ENCODE measurements at regions not wholly inside any gene's neighbourhood (a gene's known extent, or its start where the extent isn't known, plus 50 kb on each side); places are given as distances from the start of the nearest gene placed in this dataset.

GRCh38 chr1:56330391-56331026 is 248.9 kb downstream of the PLPP3 start:
- H2AFZ ChIP-seq (ENCODE audit: insufficient read depth, low read length, poor library complexity), result no peak overlapping the region
- H3K4me2 ChIP-seq (ENCODE audit: low read length), result no peak overlapping the region
- H2BK5ac ChIP-seq (ENCODE audit: low read depth, low read length, poor library complexity), result no peak overlapping the region
- H2BK120ac ChIP-seq (ENCODE audit: insufficient read depth, low read length, poor library complexity), result no peak overlapping the region
- DNase-seq, result peak in 1 of 2 donors; percentile 16
- H3K4me3 ChIP-seq (ENCODE audit: low read depth, low read length), result no peak overlapping the region
- H2BK12ac ChIP-seq (ENCODE audit: low read length), result no peak overlapping the region
- no peak overlapping the region for H4K12ac ChIP-seq (ENCODE audit: low read depth, low read length)
- peaks cover 0 to 2% of the 10 kb centered on the region in 2 experiments for H3K36me3 ChIP-seq (ENCODE audit: control insufficient read depth in 1 of 2, insufficient read depth in 2 of 2, low read length in 2 of 2)
- peaks cover 2% of the 10 kb centered on the region for H3K9me3 ChIP-seq (ENCODE audit: insufficient read depth, low read depth, low read length)
- no peak overlapping the region for H4K91ac ChIP-seq (ENCODE audit: low read depth, low read length)
- peaks cover 9 to 18% of the 10 kb centered on the region in 2 experiments for H3K4me1 ChIP-seq (ENCODE audit: control insufficient read depth in 1 of 2, insufficient read depth in 2 of 2, low read length in 2 of 2)
- no CpG with 5 or more reads among the region's 1 CpG for WGBS (ENCODE audit: extremely low coverage, insufficient coverage, insufficient read length)
- no peak overlapping the region for H3K18ac ChIP-seq (ENCODE audit: low read length)
- H3K27ac ChIP-seq (ENCODE audit: low read depth, low read length), result peak overlapping the region; percentile 95
- H3K23ac ChIP-seq (ENCODE audit: low read length), result no peak overlapping the region
- no peak overlapping the region for H3K4ac ChIP-seq (ENCODE audit: low read depth, low read length)
- no peak overlapping the region for H3K14ac ChIP-seq (ENCODE audit: low read length)
- H2AK5ac ChIP-seq (ENCODE audit: low read length), result no peak overlapping the region
- H4K8ac ChIP-seq (ENCODE audit: low read depth, low read length), result no peak overlapping the region
- peaks cover 1% of the 10 kb centered on the region for H3K79me2 ChIP-seq (ENCODE audit: control insufficient read depth, insufficient read depth, low read length, poor library complexity)
- no peak overlapping the region for H3K9ac ChIP-seq (ENCODE audit: low read length)
- H3K27me3 ChIP-seq (ENCODE audit: insufficient read depth, low read length), result no peaks in the 10 kb centered on the region
- peaks cover 25% of the 10 kb centered on the region for H3K79me1 ChIP-seq (ENCODE audit: low read length)

DNA sequence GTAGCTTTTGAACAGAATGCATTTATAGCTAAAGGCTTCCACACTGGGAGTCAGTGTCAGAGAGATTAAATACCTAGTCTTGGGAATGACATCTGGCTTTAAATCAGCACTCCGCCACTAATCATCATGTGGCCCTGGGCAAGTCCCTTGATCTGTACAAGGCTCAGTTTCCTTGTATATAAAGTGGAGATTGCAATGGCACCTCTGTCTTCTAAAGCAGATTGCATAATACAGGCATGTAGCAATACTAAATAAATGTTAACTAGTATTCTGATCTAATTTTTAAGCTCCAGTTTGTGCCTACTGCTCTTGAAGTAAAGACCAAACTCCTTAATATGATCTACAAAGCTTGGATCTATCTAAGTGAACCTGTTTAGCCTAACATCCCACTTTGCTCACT is 249.4 kb downstream of the PLPP3 start:
- Histone ChIP-seq H3K9me3 (ENCODE audit: insufficient read depth, low read depth, low read length) (peaks cover 2% of the 10 kb centered on the region), H2BK5ac (ENCODE audit: low read depth, low read length, poor library complexity) (no peak overlapping the region), H3K9ac (ENCODE audit: low read length) (no peak overlapping the region), H3K14ac (ENCODE audit: low read length) (no peak overlapping the region), H4K91ac (ENCODE audit: low read depth, low read length) (no peak overlapping the region), H3K79me2 (ENCODE audit: control insufficient read depth, insufficient read depth, low read length, poor library complexity) (peaks cover 1% of the 10 kb centered on the region), H2AFZ (ENCODE audit: insufficient read depth, low read length, poor library complexity) (no peak overlapping the region), H3K18ac (ENCODE audit: low read length) (no peak overlapping the region), H3K79me1 (ENCODE audit: low read length) (peaks cover 29% of the 10 kb centered on the region), H2BK12ac (ENCODE audit: low read length) (peak overlapping the region; percentile 94), H3K23ac (ENCODE audit: low read length) (no peak overlapping the region), H4K12ac (ENCODE audit: low read depth, low read length) (no peak overlapping the region), H3K4me2 (ENCODE audit: low read length) (no peak overlapping the region), H3K4ac (ENCODE audit: low read depth, low read length) (no peak overlapping the region), H3K4me3 (ENCODE audit: low read depth, low read length) (no peak overlapping the region), H4K8ac (ENCODE audit: low read depth, low read length) (no peak overlapping the region), H3K36me3 (ENCODE audit: control insufficient read depth in 1 of 2, insufficient read depth in 2 of 2, low read length in 2 of 2) (peaks cover 0 to 2% of the 10 kb centered on the region in 2 experiments), H3K27ac (ENCODE audit: low read depth, low read length) (peak overlapping the region; percentile 31), H2AK5ac (ENCODE audit: low read length) (no peak overlapping the region), H3K27me3 (ENCODE audit: insufficient read depth, low read length) (no peaks in the 10 kb centered on the region), H3K4me1 (ENCODE audit: control insufficient read depth in 1 of 2, insufficient read depth in 2 of 2, low read length in 2 of 2) (peaks cover 9 to 18% of the 10 kb centered on the region in 2 experiments), H2BK120ac (ENCODE audit: insufficient read depth, low read length, poor library complexity) (no peak overlapping the region)
- WGBS (ENCODE audit: extremely low coverage, insufficient coverage, insufficient read length), result no CpG with 5 or more reads among the region's 1 CpG
- DNase-seq, result peak in 1 of 2 donors; percentile 11

DNA sequence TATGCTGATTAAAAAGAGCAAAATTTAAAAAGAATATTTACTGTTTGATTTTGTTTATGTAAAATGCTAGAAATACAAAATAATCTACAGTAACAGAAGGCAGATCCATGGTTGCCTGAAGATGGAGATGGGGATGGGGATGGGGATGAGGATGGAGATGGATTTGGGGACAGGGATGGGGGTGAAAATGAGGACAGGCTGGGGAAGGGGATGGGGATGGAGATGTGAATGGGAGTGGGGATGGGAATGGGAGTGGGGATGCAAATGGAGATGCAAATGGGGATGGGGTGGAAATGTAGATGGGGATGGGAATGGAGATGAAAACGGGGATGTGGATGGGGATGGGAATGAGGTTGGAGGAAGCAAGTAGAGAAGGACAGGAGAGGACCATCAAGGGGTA is 252.2 kb downstream of the PLPP3 start:
- H2AK5ac ChIP-seq (ENCODE audit: low read length), result no peak overlapping the region
- H4K12ac ChIP-seq (ENCODE audit: low read depth, low read length), result no peak overlapping the region
- no peaks in the 10 kb centered on the region for H3K27me3 ChIP-seq (ENCODE audit: insufficient read depth, low read length)
- H3K4ac ChIP-seq (ENCODE audit: low read depth, low read length), result no peak overlapping the region
- 100% methylated on average over 1 of the region's 1 CpG for WGBS (ENCODE audit: extremely low coverage, insufficient coverage, insufficient read length)
- H3K4me1 ChIP-seq (ENCODE audit: control insufficient read depth in 1 of 2, insufficient read depth in 2 of 2, low read length in 2 of 2), result peaks cover 4 to 9% of the 10 kb centered on the region in 2 experiments
- peaks cover 1% of the 10 kb centered on the region for H3K79me2 ChIP-seq (ENCODE audit: control insufficient read depth, insufficient read depth, low read length, poor library complexity)
- H2BK12ac ChIP-seq (ENCODE audit: low read length), result no peak overlapping the region
- H3K4me3 ChIP-seq (ENCODE audit: low read depth, low read length), result no peak overlapping the region
- no peak overlapping the region for H3K18ac ChIP-seq (ENCODE audit: low read length)
- no peak overlapping the region for H2BK120ac ChIP-seq (ENCODE audit: insufficient read depth, low read length, poor library complexity)
- H2BK5ac ChIP-seq (ENCODE audit: low read depth, low read length, poor library complexity), result no peak overlapping the region
- no peak overlapping the region for H3K9ac ChIP-seq (ENCODE audit: low read length)
- peaks cover 18% of the 10 kb centered on the region for H3K79me1 ChIP-seq (ENCODE audit: low read length)
- H3K9me3 ChIP-seq (ENCODE audit: insufficient read depth, low read depth, low read length), result peaks cover 2% of the 10 kb centered on the region
- H3K27ac ChIP-seq (ENCODE audit: low read depth, low read length), result no peak overlapping the region
- H4K8ac ChIP-seq (ENCODE audit: low read depth, low read length), result no peak overlapping the region
- H3K4me2 ChIP-seq (ENCODE audit: low read length), result no peak overlapping the region
- H3K23ac ChIP-seq (ENCODE audit: low read length), result no peak overlapping the region
- DNase-seq, result no peak
- H2AFZ ChIP-seq (ENCODE audit: insufficient read depth, low read length, poor library complexity), result no peak overlapping the region
- no peak overlapping the region for H3K14ac ChIP-seq (ENCODE audit: low read length)
- H3K36me3 ChIP-seq (ENCODE audit: control insufficient read depth in 1 of 2, insufficient read depth in 2 of 2, low read length in 2 of 2), result peaks cover 0 to 2% of the 10 kb centered on the region in 2 experiments
- H4K91ac ChIP-seq (ENCODE audit: low read depth, low read length), result no peak overlapping the region

- Histone ChIP-seq H4K8ac (ENCODE audit: low read depth, low read length) (no peak overlapping the region), H2AK5ac (ENCODE audit: low read length) (no peak overlapping the region), H3K79me1 (ENCODE audit: low read length) (peaks cover 13% of the 10 kb centered on the region), H3K4me3 (ENCODE audit: low read depth, low read length) (no peak overlapping the region), H2BK12ac (ENCODE audit: low read length) (no peak overlapping the region), H3K9ac (ENCODE audit: low read length) (no peak overlapping the region), H3K4me2 (ENCODE audit: low read length) (no peak overlapping the region), H2AFZ (ENCODE audit: insufficient read depth, low read length, poor library complexity) (no peak overlapping the region), H3K14ac (ENCODE audit: low read length) (no peak overlapping the region), H3K9me3 (ENCODE audit: insufficient read depth, low read depth, low read length) (peaks cover 2% of the 10 kb centered on the region), H3K79me2 (ENCODE audit: control insufficient read depth, insufficient read depth, low read length, poor library complexity) (no peaks in the 10 kb centered on the region), H3K23ac (ENCODE audit: low read length) (no peak overlapping the region), H3K27me3 (ENCODE audit: insufficient read depth, low read length) (no peaks in the 10 kb centered on the region), H3K27ac (ENCODE audit: low read depth, low read length) (no peak overlapping the region), H3K4me1 (ENCODE audit: control insufficient read depth in 1 of 2, insufficient read depth in 2 of 2, low read length in 2 of 2) (peaks cover 2 to 8% of the 10 kb centered on the region in 2 experiments), H2BK5ac (ENCODE audit: low read depth, low read length, poor library complexity) (no peak overlapping the region), H3K18ac (ENCODE audit: low read length) (no peak overlapping the region), H3K4ac (ENCODE audit: low read depth, low read length) (no peak overlapping the region), H2BK120ac (ENCODE audit: insufficient read depth, low read length, poor library complexity) (no peak overlapping the region), H4K12ac (ENCODE audit: low read depth, low read length) (no peak overlapping the region), H3K36me3 (ENCODE audit: control insufficient read depth in 1 of 2, insufficient read depth in 2 of 2, low read length in 2 of 2) (peaks cover 0 to 2% of the 10 kb centered on the region in 2 experiments), H4K91ac (ENCODE audit: low read depth, low read length) (no peak overlapping the region)
- WGBS (ENCODE audit: extremely low coverage, insufficient coverage, insufficient read length), result no CpG with 5 or more reads among the region's 3 CpGs
- DNase-seq, result peak in 1 of 2 donors; percentile 47
Observed at GRCh38 chr1:56326056-56326455, 253.3 kb downstream of the PLPP3 start.

Measured in trophoblast cell (in vitro differentiated cells and primary cell).